ENCODE measurements at regions not wholly inside any gene's neighbourhood (a gene's known extent, or its start where the extent isn't known, plus 50 kb on each side); places are given as distances from the start of the nearest gene placed in this dataset.
A peak's percentile ranks its signal among the peaks of the same experiment; 100 is the strongest.

GRCh38 chrX:49773993-49774392 lies 55.1 kb upstream of the PAGE4 start:
- no peak for DNase-seq

- DNase-seq = no peak
Measured at GRCh38 chrX:49767236-49767635, 61.9 kb upstream of the PAGE4 start.

- DNase-seq = no peak
Measured at GRCh38 chrX:49762175-49762720, 66.5 kb upstream of the PAGE1 start.

GRCh38 chrX:49761481-49761880 lies 65.7 kb upstream of the PAGE1 start:
- DNase-seq = no peak

GRCh38 chrX:49760290-49760890 lies 64.6 kb upstream of the PAGE1 start:
- DNase-seq = no peak

GRCh38 chrX:49756692-49757091 lies 60.9 kb upstream of the PAGE1 start:
- DNase-seq = no peak

GRCh38 chrX:49754233-49754857 lies 58.6 kb upstream of the PAGE1 start:
- peak; percentile 43 for DNase-seq

GRCh38 chrX:49753691-49754090 lies 57.9 kb upstream of the PAGE1 start:
- DNase-seq = no peak

GRCh38 chrX:49748211-49748956 lies 52.6 kb upstream of the PAGE1 start:
- no peak for DNase-seq

- no peak for DNase-seq
Measured at GRCh38 chrX:49746306-49746705, 50.5 kb upstream of the PAGE1 start.
